ENCODE measurements at regions not wholly inside any gene's neighbourhood (a gene's known extent, or its start where the extent isn't known, plus 50 kb on each side); places are given as distances from the start of the nearest gene placed in this dataset.

DNA sequence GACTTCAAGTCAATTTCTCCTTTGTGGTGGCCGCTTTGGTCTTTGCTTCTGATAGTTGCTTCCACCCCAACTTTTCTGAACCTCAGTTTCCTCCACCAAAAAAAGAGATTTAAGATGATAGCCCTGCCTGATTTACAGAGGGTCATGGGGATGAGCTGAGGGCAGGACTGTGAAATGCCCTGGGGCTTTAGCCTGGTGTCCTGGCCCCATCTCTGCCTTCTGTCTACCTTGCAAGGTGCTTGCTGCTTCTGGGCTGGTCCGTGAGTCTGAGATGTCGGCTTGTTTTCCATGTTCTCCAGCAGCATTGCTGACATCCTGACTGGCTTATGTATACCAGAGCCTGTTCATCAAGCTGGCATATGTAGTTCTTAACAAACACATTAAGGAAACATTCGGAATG lies 191.9 kb upstream of the MPHOSPH6 start (continued):
- TF ChIP-seq ZBTB33 (IDR thresholded peaks at IDR 0.05; ENCODE audit: borderline replicate concordance, low read depth) (no peak), SMC3 (IDR thresholded peaks at IDR 0.05; ENCODE audit: low read depth, low read length) (no peak), EZH2phosphoT487 (IDR thresholded peaks at IDR 0.05; ENCODE audit: borderline replicate concordance, low read depth) (no peak)

GRCh38 chr16:82360024-82360783 lies 190.2 kb upstream of the MPHOSPH6 start:
- no peak for DNase-seq
- Histone ChIP-seq H2AFZ (ENCODE audit: low read depth) (no peak overlapping the region), H3F3A (replicated peaks; ENCODE audit: insufficient read depth) (no peaks in the 10 kb centered on the region), H3K27me3 (ENCODE audit: insufficient read depth) (no peaks in the 10 kb centered on the region), H3K9ac (no peak overlapping the region), H3K4me1 (ENCODE audit: control insufficient read depth in 1 of 2, insufficient read depth in 2 of 2, low read depth in 1 of 2, low read length in 1 of 2) (no peaks in the 10 kb centered on the region), H3K36me3 (replicated peaks in 1 of 2; ENCODE audit: control insufficient read depth in 1 of 2, insufficient read depth in 2 of 2, low read length in 1 of 2) (no peaks in the 10 kb centered on the region), H3K9me3 (no peaks in the 10 kb centered on the region), H4K20me1 (ENCODE audit: insufficient read depth) (no peaks in the 10 kb centered on the region), H3K27ac (ENCODE audit: low read depth in 2 of 2, low read length in 1 of 2) (no peak overlapping the region), H3K79me2 (ENCODE audit: insufficient read depth) (no peaks in the 10 kb centered on the region), H3K4me3 (ENCODE audit: low read depth in 2 of 2, low read length in 1 of 2) (no peak overlapping the region), H3K4me2 (no peak overlapping the region), H3K9me2 (no peaks in the 10 kb centered on the region)
- 32% methylated on average over 2 of the region's 2 CpGs for WGBS (ENCODE audit: low lambda C conversion rate)
- 0 out of 2 replicates have a peak, but pooled peaks have one; percentile 5 for TF ChIP-seq RAD21 (IDR thresholded peaks at IDR 0.05; ENCODE audit: low read length)
- TF ChIP-seq CHD2 (IDR thresholded peaks at IDR 0.05; ENCODE audit: low read length, partially characterized antibody), result no peak
- TF ChIP-seq MEF2A (IDR thresholded peaks at IDR 0.05; ENCODE audit: borderline replicate concordance, low read depth), result no peak
- no peak for TF ChIP-seq FOXJ3 (CRISPR knock-in tag; IDR thresholded peaks at IDR 0.05)
- no peak for TF ChIP-seq TAF1 (IDR thresholded peaks at IDR 0.05; ENCODE audit: borderline replicate concordance, low read depth, low read length)
- no peak for TF ChIP-seq FOXM1 (IDR thresholded peaks at IDR 0.05; ENCODE audit: low read depth)
- no peak for TF ChIP-seq TCF12 (IDR thresholded peaks at IDR 0.05)
- TF ChIP-seq PBX3 (IDR thresholded peaks at IDR 0.05), result no peak
- ChIA-PET POLR2A (no interaction called here), CTCF (interaction anchor here (0.8 to 3.5 kb wide), 6 partner anchors 8 to 280 kb away, joined by 3 to 14 read pairs (median 4); no protein-coding TSS in a partner anchor)

- ChIA-PET POLR2A (no interaction called here), CTCF (interaction anchor here (1.2 kb wide), 1 partner anchor 10 kb away, joined by 4 read pairs; no protein-coding TSS in a partner anchor)
- Histone ChIP-seq H3K9me2 (no peaks in the 10 kb centered on the region), H3K9ac (no peak overlapping the region), H3F3A (replicated peaks; ENCODE audit: insufficient read depth) (no peaks in the 10 kb centered on the region), H3K27ac (ENCODE audit: low read depth in 2 of 2, low read length in 1 of 2) (no peak overlapping the region), H3K4me3 (ENCODE audit: low read depth in 2 of 2, low read length in 1 of 2) (no peak overlapping the region), H3K36me3 (replicated peaks in 1 of 2; ENCODE audit: control insufficient read depth in 1 of 2, insufficient read depth in 2 of 2, low read length in 1 of 2) (no peaks in the 10 kb centered on the region), H3K4me1 (ENCODE audit: control insufficient read depth in 1 of 2, insufficient read depth in 2 of 2, low read depth in 1 of 2, low read length in 1 of 2) (no peaks in the 10 kb centered on the region), H3K9me3 (no peaks in the 10 kb centered on the region), H2AFZ (ENCODE audit: low read depth) (no peak overlapping the region), H3K79me2 (ENCODE audit: insufficient read depth) (no peaks in the 10 kb centered on the region), H3K4me2 (no peak overlapping the region), H4K20me1 (ENCODE audit: insufficient read depth) (no peaks in the 10 kb centered on the region), H3K27me3 (ENCODE audit: insufficient read depth) (no peaks in the 10 kb centered on the region)
- WGBS (ENCODE audit: low lambda C conversion rate), result 10% methylated on average over 7 of the region's 7 CpGs
- TF ChIP-seq TEAD4 (IDR thresholded peaks at IDR 0.05; ENCODE audit: borderline replicate concordance, insufficient read depth) (no peak), ZBTB33 (IDR thresholded peaks at IDR 0.05; ENCODE audit: borderline replicate concordance, low read depth) (no peak), RFX5 (IDR thresholded peaks at IDR 0.05; ENCODE audit: low read length) (no peak), ELF1 (IDR thresholded peaks at IDR 0.05) (no peak)
- TF ChIP-seq, protein P1, sequence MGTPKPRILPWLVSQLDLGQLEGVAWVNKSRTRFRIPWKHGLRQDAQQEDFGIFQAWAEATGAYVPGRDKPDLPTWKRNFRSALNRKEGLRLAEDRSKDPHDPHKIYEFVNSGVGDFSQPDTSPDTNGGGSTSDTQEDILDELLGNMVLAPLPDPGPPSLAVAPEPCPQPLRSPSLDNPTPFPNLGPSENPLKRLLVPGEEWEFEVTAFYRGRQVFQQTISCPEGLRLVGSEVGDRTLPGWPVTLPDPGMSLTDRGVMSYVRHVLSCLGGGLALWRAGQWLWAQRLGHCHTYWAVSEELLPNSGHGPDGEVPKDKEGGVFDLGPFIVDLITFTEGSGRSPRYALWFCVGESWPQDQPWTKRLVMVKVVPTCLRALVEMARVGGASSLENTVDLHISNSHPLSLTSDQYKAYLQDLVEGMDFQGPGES (IDR thresholded peaks at IDR 0.05; ENCODE audit: low read depth, low read length), result no peak
- no peak for DNase-seq
Measured at GRCh38 chr16:82358606-82359221, 188.7 kb upstream of the MPHOSPH6 start.

All from SK-N-SH (cell line).